ENCODE measurements at regions not wholly inside any gene's neighbourhood (a gene's known extent, or its start where the extent isn't known, plus 50 kb on each side); places are given as distances from the start of the nearest gene placed in this dataset.

GRCh38 chr3:41141433-41142167 lies 57.7 kb upstream of the CTNNB1 start:
- 81 to 90% methylated on average over 3 to 7 of the region's 7 CpGs for WGBS, 2 experiments (ENCODE audit: insufficient coverage in 1 of 2, insufficient read length in 1 of 2)

GRCh38 chr3:41143421-41144031 lies 55.8 kb upstream of the CTNNB1 start:
- peaks cover 14% of the 10 kb centered on the region for H3K27me3 ChIP-seq (ENCODE audit: control insufficient read depth, insufficient read depth, low read length, poor library complexity, severe bottlenecking)
- Mint-ChIP-seq H3K36me3 (ENCODE audit: low read depth) (no peaks in the 10 kb centered on the region), H3K4me1 (peaks cover 3% of the 10 kb centered on the region), H3K9me3 (peaks cover 14% of the 10 kb centered on the region), H3K27me3 (ENCODE audit: insufficient read depth) (peaks cover 5% of the 10 kb centered on the region), H3K27ac (no peak overlapping the region), H3K4me3 (no peak overlapping the region)
- no peak overlapping the region for H3K27ac ChIP-seq (ENCODE audit: low read depth, low read length)
- no peaks in the 10 kb centered on the region for H3K4me1 ChIP-seq (ENCODE audit: control insufficient read depth, insufficient read depth, low read length)
- H3K9ac ChIP-seq (ENCODE audit: extremely low read depth, low read length, poor library complexity, severe bottlenecking), result no peak overlapping the region
- H3K9me3 ChIP-seq (ENCODE audit: control insufficient read depth, low read length), result peaks cover 20% of the 10 kb centered on the region
- no peak for TF ChIP-seq CTCF (conservative IDR thresholded peaks at IDR 0.05)
- 80 to 100% methylated on average over 1 to 3 of the region's 3 CpGs for WGBS, 2 experiments (ENCODE audit: insufficient coverage in 1 of 2, insufficient read length in 1 of 2)
- no peak overlapping the region for H3K4me3 ChIP-seq (ENCODE audit: low read length)
- no peaks in the 10 kb centered on the region for H3K36me3 ChIP-seq (ENCODE audit: control insufficient read depth, insufficient read depth, low read length)
- DNase-seq, result no peak

More at GRCh38 chr3:41141433-41142167, 57.7 kb upstream of the CTNNB1 start:
- Mint-ChIP-seq H3K36me3 (ENCODE audit: low read depth) (no peaks in the 10 kb centered on the region), H3K9me3 (peaks cover 13% of the 10 kb centered on the region), H3K4me3 (no peak overlapping the region), H3K27me3 (ENCODE audit: insufficient read depth) (peaks cover 9% of the 10 kb centered on the region), H3K4me1 (no peaks in the 10 kb centered on the region), H3K27ac (no peak overlapping the region)
- no peak overlapping the region for H3K27ac ChIP-seq (ENCODE audit: low read depth, low read length)
- no peak for DNase-seq
- peaks cover 26% of the 10 kb centered on the region for H3K27me3 ChIP-seq (ENCODE audit: control insufficient read depth, insufficient read depth, low read length, poor library complexity, severe bottlenecking)
- no peaks in the 10 kb centered on the region for H3K4me1 ChIP-seq (ENCODE audit: control insufficient read depth, insufficient read depth, low read length)
- TF ChIP-seq CTCF (conservative IDR thresholded peaks at IDR 0.05), result no peak
- peaks cover 17% of the 10 kb centered on the region for H3K9me3 ChIP-seq (ENCODE audit: control insufficient read depth, low read length)
- H3K9ac ChIP-seq (ENCODE audit: extremely low read depth, low read length, poor library complexity, severe bottlenecking), result no peak overlapping the region
- no peak overlapping the region for H3K4me3 ChIP-seq (ENCODE audit: low read length)
- no peaks in the 10 kb centered on the region for H3K36me3 ChIP-seq (ENCODE audit: control insufficient read depth, insufficient read depth, low read length)

- Histone ChIP-seq H3K36me3 (ENCODE audit: control insufficient read depth, insufficient read depth, low read length) (no peaks in the 10 kb centered on the region), H3K4me1 (ENCODE audit: control insufficient read depth, insufficient read depth, low read length) (no peaks in the 10 kb centered on the region), H3K9me3 (ENCODE audit: control insufficient read depth, low read length) (peaks cover 20% of the 10 kb centered on the region), H3K9ac (ENCODE audit: extremely low read depth, low read length, poor library complexity, severe bottlenecking) (no peak overlapping the region), H3K27ac (ENCODE audit: low read depth, low read length) (no peak overlapping the region), H3K4me3 (ENCODE audit: low read length) (no peak overlapping the region), H3K27me3 (ENCODE audit: control insufficient read depth, insufficient read depth, low read length, poor library complexity, severe bottlenecking) (peaks cover 11% of the 10 kb centered on the region)
- 83 to 86% methylated on average over 1 of the region's 1 CpG for WGBS, 2 experiments (ENCODE audit: insufficient coverage in 1 of 2, insufficient read length in 1 of 2)
- H3K27me3 Mint-ChIP-seq (ENCODE audit: insufficient read depth), result peaks cover 5% of the 10 kb centered on the region
- H3K4me3 Mint-ChIP-seq, result no peak overlapping the region
- no peak overlapping the region for H3K27ac Mint-ChIP-seq
- DNase-seq, result no peak
- no peaks in the 10 kb centered on the region for H3K36me3 Mint-ChIP-seq (ENCODE audit: low read depth)
- peaks cover 14% of the 10 kb centered on the region for H3K4me1 Mint-ChIP-seq
- TF ChIP-seq CTCF (conservative IDR thresholded peaks at IDR 0.05), result no peak
- H3K9me3 Mint-ChIP-seq, result peaks cover 14% of the 10 kb centered on the region
Observed at GRCh38 chr3:41144631-41145030, 54.7 kb upstream of the CTNNB1 start.

All from endodermal cell (in vitro differentiated cells).